Retina (tissue), 1 donor: ENCODE measurements at regions not wholly inside any gene's neighbourhood (a gene's known extent, or its start where the extent isn't known, plus 50 kb on each side); places are given as distances from the start of the nearest gene placed in this dataset.
"Not testable (repeated sequence)": the region's sequence is repeated elsewhere in the genome, so short reads cannot be mapped to it uniquely, and the experiment has no call there.

Experiments
- DNase-seq: peaks from one replicate; pipeline ENCODE4 v3.0.0-alpha.2; 2016

DNA sequence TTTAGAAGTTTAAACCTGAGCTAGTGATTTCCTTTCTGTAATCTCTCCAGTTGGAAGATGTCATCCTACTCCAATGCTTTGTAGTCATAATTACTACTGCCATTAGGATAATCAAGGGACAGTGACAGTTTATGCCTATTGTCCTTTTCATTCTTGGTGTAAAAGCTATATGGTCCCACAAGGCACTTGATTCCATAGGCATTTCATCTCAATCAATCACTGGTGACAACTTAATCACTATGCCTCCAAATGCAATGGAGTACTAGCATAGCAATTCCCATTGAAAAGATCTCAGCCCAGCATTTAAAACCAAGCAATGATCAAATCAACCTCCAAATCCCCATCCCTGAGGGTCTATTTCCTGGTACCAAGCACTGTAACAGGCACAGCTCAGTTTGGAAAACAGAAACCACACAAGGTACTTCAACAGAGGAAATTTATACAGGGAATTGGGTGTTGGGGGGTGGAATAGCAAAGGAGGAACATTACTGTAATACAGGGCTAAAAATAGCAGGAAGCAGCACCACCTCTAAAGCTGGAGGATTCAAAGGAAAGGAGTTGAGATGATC, 51.0 kb downstream of the FHIP2A start:
- DNase-seq: no peak

GRCh38 chr10:114874827-114875411, 53.3 kb downstream of the FHIP2A start:
- peak; percentile 75 for DNase-seq

GRCh38 chr10:114875590-114876081, 54.1 kb downstream of the FHIP2A start:
- not testable (repeated sequence) for DNase-seq

GRCh38 chr10:114876169-114876568, 54.6 kb downstream of the FHIP2A start:
- DNase-seq: no peak

- peak; percentile 80 for DNase-seq
These were observed 55.2 kb downstream of the FHIP2A start for GRCh38 chr10:114876602-114877300.

- DNase-seq: no peak
These were observed 55.7 kb downstream of the FHIP2A start for GRCh38 chr10:114877301-114877644.

DNA sequence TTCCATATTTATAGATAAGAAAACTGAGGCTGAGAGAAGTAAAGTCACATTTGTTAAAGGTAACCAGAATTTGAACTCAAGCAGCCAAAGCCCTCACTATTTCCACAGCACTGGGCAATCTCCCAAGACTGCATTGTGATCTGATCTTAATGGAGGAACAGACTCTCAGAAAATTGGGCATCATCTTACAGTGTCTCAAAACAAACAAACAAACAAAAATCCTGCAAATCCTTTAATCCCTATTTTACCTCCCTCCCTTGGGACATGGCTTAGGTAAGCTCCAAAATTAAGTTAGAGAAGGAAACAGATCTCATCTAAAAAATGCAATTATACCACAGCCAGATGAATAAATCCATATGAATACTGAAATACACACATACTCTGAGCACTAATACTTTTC, 57.5 kb downstream of the FHIP2A start:
- no peak for DNase-seq

GRCh38 chr10:114879541-114880158, 58.1 kb downstream of the FHIP2A start:
- DNase-seq: peak; percentile 48

DNA sequence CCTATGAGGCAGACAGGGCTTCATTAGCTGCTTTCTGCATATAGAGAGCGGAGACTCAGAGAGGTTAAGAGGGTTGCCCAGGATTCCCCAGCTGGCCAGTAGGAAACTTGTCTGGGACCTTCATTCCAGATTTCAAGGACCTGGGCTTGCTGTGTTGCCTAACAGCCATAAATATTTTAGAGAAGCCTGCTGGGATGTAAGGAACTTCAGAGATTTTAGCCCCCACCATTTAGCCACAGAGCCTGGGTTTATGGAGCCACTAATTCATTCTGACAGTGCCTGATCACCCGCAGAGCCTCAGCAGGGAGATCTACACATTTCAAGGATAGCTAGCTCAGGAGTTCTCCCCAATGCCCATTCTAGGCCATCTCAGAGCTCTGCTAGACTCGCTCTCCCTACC, 56.6 kb upstream of the TRUB1 start:
- peak; percentile 79 for DNase-seq

DNA sequence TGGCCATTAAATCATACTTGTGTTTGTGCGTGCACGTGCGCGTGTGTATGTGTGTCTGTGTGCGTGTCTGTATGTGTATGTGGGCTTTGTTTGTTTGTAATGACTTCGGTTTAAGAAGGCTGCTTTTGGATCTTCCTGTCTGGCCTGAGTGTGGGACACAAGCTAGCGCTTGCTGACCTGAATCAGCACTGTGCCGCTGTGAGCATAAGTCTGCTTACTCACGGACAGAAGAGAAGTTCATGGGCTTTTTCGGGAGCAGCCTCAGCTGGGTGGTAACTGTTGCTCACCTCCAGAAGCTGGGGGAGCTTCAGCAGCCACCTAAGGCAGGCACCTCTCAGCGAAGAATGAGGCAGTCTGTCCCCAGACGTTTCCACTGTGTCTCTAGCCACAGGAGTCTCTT, 56.1 kb upstream of the TRUB1 start:
- no peak for DNase-seq

DNA sequence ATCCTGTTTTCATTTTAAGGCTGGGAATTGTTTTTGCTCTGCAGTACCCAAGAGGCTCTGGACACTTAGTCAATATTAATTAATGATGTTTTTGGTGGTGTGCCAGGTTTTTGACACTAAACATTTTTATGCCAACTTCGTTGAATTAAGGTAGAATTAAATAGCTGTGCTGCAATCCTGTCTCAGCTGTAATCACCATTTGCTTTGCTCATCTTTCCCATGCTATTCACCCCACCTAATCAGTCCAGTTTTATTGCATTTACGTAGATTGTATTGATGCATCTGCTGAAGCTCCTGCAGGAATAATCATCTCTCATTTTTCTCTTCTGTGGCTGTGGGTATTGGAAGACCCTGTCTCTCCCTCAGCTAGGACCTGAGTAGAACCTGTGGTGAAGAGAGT, 52.6 kb upstream of the TRUB1 start:
- no peak for DNase-seq
